DND-41 (cell line): ENCODE measurements at regions not wholly inside any gene's neighbourhood (a gene's known extent, or its start where the extent isn't known, plus 50 kb on each side); places are given as distances from the start of the nearest gene placed in this dataset.

Source experiments
- ATAC-seq: fragments of 200-7000 bp; cut with Tn5 transposase; 3 replicates; pipeline ENCODE4 v1.9.1; 2021; ENCODE audit warnings: low read depth; ENCODE audit not compliant: insufficient read depth
- DNase-seq: peaks from one replicate; pipeline ENCODE4 v3.0.0-alpha.2; 2020
- H2AFZ ChIP-seq: 2 replicates; pipeline ENCODE4 v1.6.0; 2012; ENCODE audit warnings: low read depth, low read length
- H3K27ac ChIP-seq: 2 replicates; pipeline ENCODE4 v1.5.1; 2012; ENCODE audit warnings: low read length, inconsistent platforms
- H3K27me3 ChIP-seq: fragments of 200-600 bp; sonication (generic); 2 replicates; pipeline ENCODE4 v1.6.0; 2012; ENCODE audit warnings: low read length, mild to moderate bottlenecking, inconsistent platforms; ENCODE audit not compliant: insufficient read depth, poor library complexity
- H3K36me3 ChIP-seq: 2 replicates; pipeline ENCODE4 v1.5.1; 2012; ENCODE audit warnings: low read length, inconsistent platforms; ENCODE audit not compliant: insufficient read depth
- H3K4me1 ChIP-seq: 2 replicates; pipeline ENCODE4 v1.5.1; 2012; ENCODE audit warnings: mild to moderate bottlenecking, low read length; ENCODE audit not compliant: insufficient read depth
- H3K4me2 ChIP-seq: 2 replicates; pipeline ENCODE4 v1.6.0; 2012; ENCODE audit warnings: mild to moderate bottlenecking, moderate library complexity, low read length, inconsistent platforms; ENCODE audit not compliant: insufficient read depth
- H3K4me3 ChIP-seq, 2 experiments: fragments of 200-600 bp in 1 of 2; shearing (Covaris generic) in 1 of 2; 2 replicates each; pipeline ENCODE4 v1.5.1; 2012 to 2016; ENCODE audit warnings: inconsistent platforms in 2 of 2, low read length in 2 of 2, mild to moderate bottlenecking in 2 of 2, low read depth in 1 of 2, moderate library complexity in 1 of 2
- H3K79me2 ChIP-seq: 2 replicates; pipeline ENCODE4 v1.6.0; 2012; ENCODE audit warnings: low read length, inconsistent platforms; ENCODE audit not compliant: insufficient read depth
- H3K9ac ChIP-seq: 2 replicates; pipeline ENCODE4 v1.6.0; 2012; ENCODE audit warnings: low read depth, mild to moderate bottlenecking, inconsistent platforms, low read length, moderate library complexity
- H3K9me3 ChIP-seq: 2 replicates; pipeline ENCODE4 v1.5.1; 2012; ENCODE audit warnings: low read length, moderate library complexity, mild to moderate bottlenecking, inconsistent platforms; ENCODE audit not compliant: insufficient read depth, severe bottlenecking
- H4K20me1 ChIP-seq: 2 replicates; pipeline ENCODE4 v1.6.0; 2012; ENCODE audit warnings: low read length; ENCODE audit not compliant: insufficient read depth
- EZH2 ChIP-seq: IDR thresholded peaks from 3 replicates; pipeline ENCODE4 v1.6.1; 2012; ENCODE audit warnings: borderline replicate concordance, low read depth, mild to moderate bottlenecking, moderate library complexity, low read length, inconsistent platforms; ENCODE audit not compliant: severe bottlenecking
- TF ChIP-seq, protein P1 (sequence below): IDR thresholded peaks from 2 replicates; pipeline ENCODE4 v1.5.1; 2012; ENCODE audit warnings: borderline replicate concordance, low read length, moderate library complexity, mild to moderate bottlenecking; ENCODE audit not compliant: poor library complexity, severe bottlenecking; ENCODE audit errors: extremely low read depth

DNA sequence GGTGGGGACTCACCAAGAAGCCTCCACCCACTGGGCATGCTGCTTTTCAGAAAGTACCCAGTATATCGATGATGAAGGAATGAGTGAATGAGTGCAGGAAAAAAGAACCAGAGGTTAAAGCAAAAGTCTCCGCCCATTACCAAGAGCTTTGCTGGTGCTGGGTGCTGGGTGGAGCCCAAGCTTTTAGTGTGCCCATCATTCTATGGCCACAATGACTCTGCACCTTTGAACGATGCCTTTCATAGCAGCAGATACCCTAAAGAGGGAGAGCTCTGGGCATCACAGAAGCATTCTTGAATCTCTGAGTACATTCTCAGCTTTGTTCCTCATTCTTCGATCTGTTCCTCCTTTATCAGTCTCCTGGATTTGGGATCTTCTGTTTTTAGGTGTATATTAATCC, 450.7 kb upstream of the CCL2 start:
- Histone ChIP-seq H3K79me2 (no peaks in the 10 kb centered on the region), H3K4me2 (no peak overlapping the region), H3K9ac (no peak overlapping the region), H3K27me3 (peaks cover 3% of the 10 kb centered on the region), H3K4me3 (no peak overlapping the region), H3K36me3 (no peaks in the 10 kb centered on the region), H3K27ac (no peak overlapping the region), H2AFZ (no peak overlapping the region), H3K9me3 (no peaks in the 10 kb centered on the region), H4K20me1 (no peaks in the 10 kb centered on the region), H3K4me1 (no peaks in the 10 kb centered on the region)
- ATAC-seq = no peak
- DNase-seq = no peak
- TF ChIP-seq, protein P1, sequence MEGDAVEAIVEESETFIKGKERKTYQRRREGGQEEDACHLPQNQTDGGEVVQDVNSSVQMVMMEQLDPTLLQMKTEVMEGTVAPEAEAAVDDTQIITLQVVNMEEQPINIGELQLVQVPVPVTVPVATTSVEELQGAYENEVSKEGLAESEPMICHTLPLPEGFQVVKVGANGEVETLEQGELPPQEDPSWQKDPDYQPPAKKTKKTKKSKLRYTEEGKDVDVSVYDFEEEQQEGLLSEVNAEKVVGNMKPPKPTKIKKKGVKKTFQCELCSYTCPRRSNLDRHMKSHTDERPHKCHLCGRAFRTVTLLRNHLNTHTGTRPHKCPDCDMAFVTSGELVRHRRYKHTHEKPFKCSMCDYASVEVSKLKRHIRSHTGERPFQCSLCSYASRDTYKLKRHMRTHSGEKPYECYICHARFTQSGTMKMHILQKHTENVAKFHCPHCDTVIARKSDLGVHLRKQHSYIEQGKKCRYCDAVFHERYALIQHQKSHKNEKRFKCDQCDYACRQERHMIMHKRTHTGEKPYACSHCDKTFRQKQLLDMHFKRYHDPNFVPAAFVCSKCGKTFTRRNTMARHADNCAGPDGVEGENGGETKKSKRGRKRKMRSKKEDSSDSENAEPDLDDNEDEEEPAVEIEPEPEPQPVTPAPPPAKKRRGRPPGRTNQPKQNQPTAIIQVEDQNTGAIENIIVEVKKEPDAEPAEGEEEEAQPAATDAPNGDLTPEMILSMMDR = no peak
- TF ChIP-seq EZH2 = no peak

DNA sequence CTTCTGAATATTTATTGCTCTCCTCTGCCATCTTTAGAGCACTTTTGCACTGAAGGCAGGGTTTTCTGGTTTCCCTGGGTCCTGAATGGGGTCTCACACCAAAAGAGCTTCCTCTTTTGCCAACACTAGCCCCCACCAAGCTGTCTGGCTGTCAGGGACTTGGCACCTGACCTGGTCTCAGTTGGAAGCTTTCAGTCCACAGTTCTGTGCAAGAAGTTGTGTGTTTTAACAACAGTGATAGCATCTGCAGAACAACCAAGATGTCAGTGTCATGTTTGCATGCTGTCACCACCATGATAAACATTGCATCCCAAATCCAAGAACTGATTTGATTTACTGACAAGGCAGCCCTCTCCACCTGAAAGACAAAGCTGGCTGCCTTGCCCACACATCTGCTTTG, 448.5 kb upstream of the CCL2 start:
- H3K36me3 ChIP-seq = no peaks in the 10 kb centered on the region
- H3K4me1 ChIP-seq = no peaks in the 10 kb centered on the region
- no peaks in the 10 kb centered on the region for H3K9me3 ChIP-seq
- no peak for TF ChIP-seq EZH2
- TF ChIP-seq, protein P1 = no peak
- H3K27me3 ChIP-seq = peaks cover 3% of the 10 kb centered on the region
- no peak overlapping the region for H3K9ac ChIP-seq
- H3K4me3 ChIP-seq = no peak overlapping the region
- no peak overlapping the region for H3K4me2 ChIP-seq
- no peaks in the 10 kb centered on the region for H4K20me1 ChIP-seq
- H3K79me2 ChIP-seq = no peaks in the 10 kb centered on the region
- no peak overlapping the region for H3K27ac ChIP-seq
- DNase-seq (no peak), ATAC-seq (no peak)
- no peak overlapping the region for H2AFZ ChIP-seq

DNA sequence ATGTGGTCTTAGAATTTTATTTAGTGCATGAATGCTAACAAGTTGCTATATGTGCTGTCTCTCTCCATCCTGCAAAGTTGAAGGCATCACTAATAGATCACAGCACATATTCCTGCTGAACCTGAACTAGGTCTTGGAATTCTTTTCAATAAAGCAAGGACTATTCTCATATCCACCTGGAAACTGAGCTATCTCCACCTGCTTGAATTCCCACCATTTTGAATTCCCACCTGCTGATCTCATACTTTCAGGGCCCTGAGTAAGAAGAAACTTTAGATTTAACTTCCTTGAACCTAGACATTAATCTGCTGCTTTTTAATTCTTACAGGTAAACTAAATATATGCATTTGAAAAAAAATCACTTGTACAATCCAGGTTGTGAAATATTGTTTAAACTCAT, 445.3 kb upstream of the CCL2 start:
- Histone ChIP-seq H3K4me2 (no peak overlapping the region), H3K4me3 (no peak overlapping the region), H3K4me1 (no peaks in the 10 kb centered on the region), H3K27me3 (peaks cover 4% of the 10 kb centered on the region), H3K9ac (no peak overlapping the region), H2AFZ (no peak overlapping the region), H3K9me3 (no peaks in the 10 kb centered on the region), H4K20me1 (no peaks in the 10 kb centered on the region), H3K36me3 (no peaks in the 10 kb centered on the region), H3K79me2 (no peaks in the 10 kb centered on the region), H3K27ac (no peak overlapping the region)
- TF ChIP-seq EZH2 = no peak
- TF ChIP-seq, protein P1 = no peak
- no peak for DNase-seq
- ATAC-seq = no peak

DNA sequence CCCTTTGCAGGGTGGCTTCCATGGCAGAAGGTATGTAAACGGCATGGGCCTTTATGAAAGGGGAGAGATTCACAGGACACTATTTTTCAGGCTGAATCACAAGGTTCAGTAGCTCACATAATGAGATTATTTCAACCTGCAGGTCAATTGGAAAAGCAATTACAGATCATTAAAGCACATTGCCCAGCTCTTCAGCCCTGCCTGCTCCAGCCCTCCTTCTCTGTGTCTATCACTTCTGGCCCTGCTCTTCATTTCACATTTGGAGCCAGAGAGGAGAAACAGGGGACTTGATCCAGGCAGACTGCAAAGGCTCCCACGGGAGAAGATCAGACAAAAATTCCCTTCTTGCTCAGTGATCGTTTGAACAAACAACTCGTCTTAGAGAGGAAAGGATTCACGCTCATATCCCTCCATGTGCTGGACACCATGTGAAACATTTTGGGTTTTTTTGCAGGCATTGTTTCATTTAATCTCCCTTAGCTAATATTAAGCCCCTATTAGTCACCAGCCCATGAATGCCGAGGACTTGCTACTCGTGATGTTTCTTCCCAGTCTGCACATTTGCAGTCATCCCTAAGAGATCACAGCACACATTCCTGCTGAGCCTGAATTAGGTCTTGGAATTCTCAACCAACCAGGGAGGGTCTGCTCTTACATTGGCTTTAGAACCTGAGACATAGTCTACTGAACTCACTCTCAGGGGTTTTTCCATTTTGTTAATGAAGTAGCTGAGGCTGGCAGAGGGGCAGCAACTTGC, 443.9 kb upstream of the CCL2 start:
- H3K79me2 ChIP-seq = no peaks in the 10 kb centered on the region
- no peak overlapping the region for H3K27ac ChIP-seq
- no peak overlapping the region for H3K4me3 ChIP-seq
- H3K9ac ChIP-seq = no peak overlapping the region
- H4K20me1 ChIP-seq = no peaks in the 10 kb centered on the region
- no peak for DNase-seq
- peaks cover 4% of the 10 kb centered on the region for H3K27me3 ChIP-seq
- ATAC-seq = no peak
- H3K36me3 ChIP-seq = no peaks in the 10 kb centered on the region
- TF ChIP-seq EZH2 = no peak
- TF ChIP-seq, protein P1 = no peak
- H3K4me1 ChIP-seq = no peaks in the 10 kb centered on the region
- H3K9me3 ChIP-seq = no peaks in the 10 kb centered on the region
- H3K4me2 ChIP-seq = no peak overlapping the region
- H2AFZ ChIP-seq = no peak overlapping the region
